Stomach (tissue), 8 donors: ENCODE measurements at regions not wholly inside any gene's neighbourhood (a gene's known extent, or its start where the extent isn't known, plus 50 kb on each side); places are given as distances from the start of the nearest gene placed in this dataset.

Experiments
- DNase-seq, 2 donors: peaks; one replicate each; pipeline versions ENCODE4 v3.0.0 to v3.0.0-alpha.2; 2013 to 2019
- H3K27ac ChIP-seq, 5 donors: fragments of 200-600 bp in 4 of 5; sonication (generic) in 4 of 5; one replicate each; pipeline ENCODE4 v1.5.1; 2013 to 2019; ENCODE audit warnings: mild to moderate bottlenecking in 1 of 5, moderate library complexity in 1 of 5
- H3K27me3 ChIP-seq, 3 donors: fragments of 200-600 bp; sonication (generic); one replicate each; pipeline ENCODE4 v1.5.1; 2017 to 2019; ENCODE audit warnings: mixed run types in 1 of 3
- H3K36me3 ChIP-seq, 4 donors: fragments of 200-600 bp; sonication (generic); 1 replicate in 3 of 4; 2 replicates in 1 of 4; pipeline ENCODE4 v1.5.1; 2016 to 2019
- H3K4me1 ChIP-seq, 4 donors: fragments of 200-600 bp; sonication (generic); one replicate each; pipeline ENCODE4 v1.5.1; 2016 to 2019
- H3K4me3 ChIP-seq, 4 donors: fragments of 200-600 bp; sonication (generic) in 3 of 4; one replicate each; pipeline ENCODE4 v1.5.1; 2016 to 2019; ENCODE audit warnings: mild to moderate bottlenecking in 1 of 4
- H3K9me3 ChIP-seq, 4 donors: fragments of 200-600 bp; sonication (generic); one replicate each; pipeline ENCODE4 v1.5.1; 2016 to 2019
- CTCF ChIP-seq, 7 experiments: fragments of 450-650 bp in 4 of 7; fragments of 200-600 bp in 3 of 7; sonication (generic) in 3 of 7; IDR thresholded peaks; one replicate each; pipeline ENCODE4 v1.5.1; 2016 to 2019; ENCODE audit warnings: antibody characterized with exemption in 7 of 7, control low read depth in 2 of 7, mild to moderate bottlenecking in 1 of 7
- EP300 ChIP-seq: sonication (generic); formaldehyde crosslinking; IDR thresholded peaks from one replicate; pipeline ENCODE4 v1.6.1; 2017; ENCODE audit warnings: antibody characterized with exemption
- POLR2A ChIP-seq, 4 donors: fragments of 450-650 bp; IDR thresholded peaks; one replicate each; pipeline ENCODE4 v1.6.1; 2016; ENCODE audit warnings: antibody characterized with exemption in 4 of 4, control low read depth in 2 of 4, mild to moderate bottlenecking in 1 of 4, moderate library complexity in 1 of 4
- POLR2AphosphoS5 ChIP-seq, 3 donors: sonication (generic); formaldehyde crosslinking; IDR thresholded peaks; one replicate each; pipeline ENCODE4 v1.6.1; 2016; ENCODE audit warnings: antibody characterized with exemption in 3 of 3
- WGBS, 5 donors: extraction: QIAGEN DNeasy Blood & Tissue Kit in 3 of 5; methylation state at CpG; one replicate each; pipeline versions ENCODE4 v1.1.5 to v1.1.7; 2013 to 2018; 5-methylcytosine and 5-hydroxymethylcytosine counted together
- intact Hi-C: fragments of 100-400 bp; cut with DNase I; formaldehyde crosslinking; loops from one replicate; pipeline ENCODE4 v1.15.1; 2023; ENCODE audit warnings: low total_unique reads
- donor health status: healthy with polysubstance abuse.
- donor health status: Bipolar disorder and iron deficiency.
- donor health status: healthy.

DNA sequence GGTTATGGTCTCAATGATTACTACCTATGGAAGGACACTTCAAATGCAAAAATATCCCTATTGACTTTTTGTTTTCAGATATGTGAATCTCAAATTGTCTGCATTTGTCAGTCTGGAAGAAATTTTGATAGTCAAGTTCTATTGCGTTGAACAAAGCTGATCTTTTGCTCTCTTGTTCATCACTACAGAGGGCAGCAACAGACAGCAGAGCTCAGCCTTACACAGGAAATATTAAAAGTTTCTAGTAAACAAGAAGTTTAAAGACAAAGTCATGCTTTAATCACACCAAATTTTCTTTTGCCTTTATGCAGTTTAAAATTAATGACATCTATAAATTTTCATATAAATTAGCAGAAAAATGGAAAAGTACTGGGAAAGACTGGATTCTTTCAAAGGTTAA lies 617.5 kb downstream of the NR4A2 start:
- no peaks in the 10 kb centered on the region for H3K4me1 ChIP-seq
- 48 to 69% (median 53%) methylated on average over 1 of the region's 1 CpG for WGBS, 5 donors
- peak in 1 of 2 donors; percentile 4 for DNase-seq
- TF ChIP-seq POLR2AphosphoS5 (IDR thresholded peaks at IDR 0.05) (no peak), EP300 (no peak), CTCF (IDR thresholded peaks at IDR 0.05) (no peak), POLR2A (IDR thresholded peaks at IDR 0.05) (no peak)
- H3K36me3 ChIP-seq: no peaks in the 10 kb centered on the region
- H3K27me3 ChIP-seq: no peaks in the 10 kb centered on the region
- no peak overlapping the region for H3K4me3 ChIP-seq
- no peak overlapping the region for H3K27ac ChIP-seq
- intact Hi-C loops: no loop called here
- H3K9me3 ChIP-seq: no peaks in the 10 kb centered on the region

GRCh38 chr2:155708071-155708470 lies 624.5 kb downstream of the NR4A2 start:
- H3K9me3 ChIP-seq: no peaks in the 10 kb centered on the region
- H3K36me3 ChIP-seq: no peaks in the 10 kb centered on the region
- intact Hi-C loops: no loop called here
- H3K27ac ChIP-seq: no peak overlapping the region
- H3K4me1 ChIP-seq: no peaks in the 10 kb centered on the region
- H3K4me3 ChIP-seq: no peak overlapping the region
- peak in 1 of 2 donors; percentile 19 for DNase-seq
- WGBS, 5 donors: 49 to 72% (median 64%) methylated on average over 2 of the region's 2 CpGs
- H3K27me3 ChIP-seq: no peaks in the 10 kb centered on the region
- no peak for TF ChIP-seq POLR2A (IDR thresholded peaks at IDR 0.05)
- TF ChIP-seq EP300: no peak
- TF ChIP-seq CTCF (IDR thresholded peaks at IDR 0.05): peak in 1 of 7 experiments; percentile 20
- TF ChIP-seq POLR2AphosphoS5 (IDR thresholded peaks at IDR 0.05): no peak

GRCh38 chr2:155703917-155704316 lies 628.6 kb downstream of the NR4A2 start:
- DNase-seq: no peak
- Histone ChIP-seq H3K4me3 (no peak overlapping the region), H3K9me3 (no peaks in the 10 kb centered on the region), H3K4me1 (no peaks in the 10 kb centered on the region), H3K27ac (no peak overlapping the region), H3K27me3 (no peaks in the 10 kb centered on the region), H3K36me3 (no peaks in the 10 kb centered on the region)
- intact Hi-C loops: no loop called here
- WGBS, 5 donors: 83 to 97% (median 91%) methylated on average over 1 of the region's 1 CpG
- no peak for TF ChIP-seq POLR2A (IDR thresholded peaks at IDR 0.05)
- no peak for TF ChIP-seq CTCF (IDR thresholded peaks at IDR 0.05)
- TF ChIP-seq POLR2AphosphoS5 (IDR thresholded peaks at IDR 0.05): no peak
- TF ChIP-seq EP300: no peak

DNA sequence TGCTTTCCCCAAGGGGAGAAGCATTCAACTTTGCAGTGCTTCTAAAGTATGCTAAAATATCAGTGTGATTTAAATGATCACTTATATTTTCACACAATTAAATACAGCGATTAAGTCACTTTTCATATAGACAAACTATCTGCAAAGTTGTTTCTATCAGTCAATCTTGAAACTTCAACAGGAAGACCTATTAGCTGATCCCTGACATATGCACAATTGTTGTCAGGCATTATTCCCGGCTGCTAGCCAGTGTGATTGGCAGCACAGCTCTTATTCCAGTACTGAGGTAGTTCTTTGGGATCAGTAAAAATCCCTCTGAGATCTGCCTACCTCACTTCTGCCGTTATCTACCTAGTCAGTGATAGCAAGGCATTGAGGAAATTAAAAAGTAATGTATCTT lies 629.5 kb downstream of the NR4A2 start:
- Histone ChIP-seq H3K27ac (no peak overlapping the region), H3K27me3 (no peaks in the 10 kb centered on the region), H3K4me3 (no peak overlapping the region), H3K9me3 (no peaks in the 10 kb centered on the region), H3K36me3 (no peaks in the 10 kb centered on the region), H3K4me1 (no peaks in the 10 kb centered on the region)
- 82 to 90% (median 85%) methylated on average over 3 of the region's 3 CpGs for WGBS, 5 donors
- intact Hi-C loops: no loop called here
- TF ChIP-seq POLR2A (IDR thresholded peaks at IDR 0.05): no peak
- TF ChIP-seq CTCF (IDR thresholded peaks at IDR 0.05): no peak
- no peak for TF ChIP-seq POLR2AphosphoS5 (IDR thresholded peaks at IDR 0.05)
- no peak for TF ChIP-seq EP300
- no peak for DNase-seq
